HL-60/S4 treated with retinoic acid at 250 ng/mL for 4 days and 3 days (cell line): ENCODE measurements at regions not wholly inside any gene's neighbourhood (a gene's known extent, or its start where the extent isn't known, plus 50 kb on each side); places are given as distances from the start of the nearest gene placed in this dataset.

Source experiments
- in situ Hi-C: fragments of 300-500 bp; cut with MboI; formaldehyde crosslinking; loops from 2 replicates; pipeline ENCODE4 v1.7.0; 2022; ENCODE audit warnings: low sequenced_read_pairs

DNA sequence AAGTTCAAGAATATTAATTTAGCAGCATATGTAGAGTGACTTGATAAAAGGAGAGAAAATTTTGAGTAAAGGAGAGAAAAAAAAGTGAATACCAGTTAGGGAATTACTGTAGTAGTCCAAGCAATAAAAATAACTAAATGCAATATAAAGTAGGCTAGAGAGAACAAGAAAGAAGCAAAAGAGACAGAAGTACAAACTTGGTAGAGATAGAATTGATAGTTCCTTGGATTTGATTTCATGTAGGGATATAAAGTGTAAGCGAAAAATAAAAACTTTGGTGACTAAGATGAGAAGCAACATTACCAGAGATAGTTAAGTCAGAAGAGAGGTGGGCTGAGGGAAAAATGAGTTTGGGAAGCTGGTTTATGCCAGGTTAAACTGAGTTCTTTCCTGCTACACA, 252.4 kb downstream of the SEC23A start:
- in situ Hi-C loops = no loop called here

DNA sequence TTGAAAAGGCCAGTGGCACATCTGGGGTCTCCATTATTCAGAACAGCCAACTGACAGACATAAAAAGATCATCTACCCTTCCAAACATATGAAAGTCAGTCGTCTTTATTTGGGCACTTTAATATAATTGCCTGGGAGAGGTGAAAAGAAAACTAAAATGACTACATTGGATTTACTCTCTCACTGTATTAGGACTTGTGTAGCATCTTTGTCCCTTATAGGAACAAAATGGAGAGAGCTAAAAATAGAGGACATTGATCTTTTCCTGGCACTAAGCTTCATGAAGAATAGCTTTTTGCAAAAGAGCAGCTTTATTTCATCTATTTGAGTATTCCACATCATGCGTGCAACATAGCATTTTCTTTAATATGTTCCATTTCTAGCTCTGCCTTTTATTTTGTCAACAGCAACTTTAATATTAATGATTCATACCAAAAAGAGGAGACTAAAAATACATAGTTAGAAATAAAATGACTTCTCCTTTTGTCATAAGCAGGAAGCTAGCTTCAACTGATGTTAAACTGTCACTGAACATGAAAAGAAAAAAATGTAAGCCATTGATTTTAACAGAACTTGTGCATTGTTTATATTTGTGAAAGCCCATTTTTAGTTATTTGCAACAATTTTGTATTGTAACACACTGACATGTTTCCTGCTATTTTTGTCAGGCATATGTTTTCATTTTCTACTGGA, 254.6 kb downstream of the SEC23A start:
- in situ Hi-C loops = no loop called here

DNA sequence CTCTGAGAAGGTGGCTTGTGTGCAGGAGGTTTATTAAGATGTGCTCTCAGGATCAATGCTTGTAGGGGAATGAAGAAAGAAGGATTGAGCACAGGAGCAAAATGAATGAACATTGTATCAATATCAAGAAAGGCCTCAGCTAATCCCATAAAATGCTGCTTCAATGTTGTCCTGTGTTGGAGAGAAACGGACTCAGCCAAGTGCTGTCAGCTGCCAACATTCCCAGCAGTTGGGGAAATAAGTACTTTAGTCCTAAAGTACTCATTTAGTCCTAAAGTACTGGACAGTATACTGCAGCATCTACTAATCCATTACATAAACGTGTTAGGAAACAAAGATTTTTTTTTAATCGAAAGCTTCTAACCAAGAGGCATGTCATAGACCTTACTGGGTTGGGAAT, 255.9 kb downstream of the SEC23A start:
- in situ Hi-C loops = no loop called here

DNA sequence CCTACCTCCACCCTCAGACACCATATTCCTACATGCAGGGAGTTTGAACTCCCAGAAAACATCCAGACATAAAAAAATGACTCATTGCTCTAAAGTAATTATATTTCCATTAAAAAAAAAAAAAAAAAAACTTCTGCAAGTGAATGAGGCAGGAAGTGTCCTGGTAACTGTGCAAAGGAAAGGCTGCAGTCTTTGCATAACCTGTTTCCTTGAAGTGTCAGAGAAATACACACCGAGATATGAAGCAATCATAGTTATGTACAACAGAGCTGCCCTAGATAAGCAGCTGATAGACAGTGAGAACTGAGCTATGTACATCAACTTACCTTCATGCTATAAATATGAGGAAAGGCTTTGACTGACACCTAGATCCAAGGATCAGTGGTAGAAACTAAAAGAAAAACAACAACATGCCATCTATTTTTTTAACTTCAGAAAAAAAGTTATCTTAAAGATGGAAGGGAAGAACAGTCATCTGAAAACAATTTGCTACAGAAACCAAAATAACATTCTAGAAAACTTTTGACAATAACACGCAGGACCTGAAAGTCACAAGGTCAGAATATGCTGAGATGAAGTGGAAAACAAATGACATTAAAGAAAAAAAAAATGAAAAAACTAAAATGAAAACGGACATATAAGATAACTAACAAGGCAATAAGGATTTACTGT, 263.2 kb downstream of the SEC23A start:
- in situ Hi-C loops = no loop called here

DNA sequence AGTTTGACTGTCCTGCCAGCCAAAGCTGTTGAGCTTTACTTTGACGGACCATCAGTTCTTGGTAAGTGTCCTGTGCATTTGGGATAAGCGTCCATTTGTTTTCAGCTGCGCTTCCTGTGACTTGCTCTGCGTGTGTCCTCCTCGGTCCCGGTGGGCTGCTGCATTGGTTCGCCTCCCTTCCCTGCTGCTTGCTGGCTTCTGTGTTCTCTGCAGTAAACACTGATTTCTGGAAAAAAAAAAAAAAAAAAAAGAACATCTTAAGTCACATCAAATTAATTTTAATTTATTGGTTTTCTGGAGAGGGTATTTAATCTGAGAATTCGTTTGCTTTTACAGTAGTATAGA, 264.1 kb downstream of the SEC23A start:
- in situ Hi-C loops = no loop called here

DNA sequence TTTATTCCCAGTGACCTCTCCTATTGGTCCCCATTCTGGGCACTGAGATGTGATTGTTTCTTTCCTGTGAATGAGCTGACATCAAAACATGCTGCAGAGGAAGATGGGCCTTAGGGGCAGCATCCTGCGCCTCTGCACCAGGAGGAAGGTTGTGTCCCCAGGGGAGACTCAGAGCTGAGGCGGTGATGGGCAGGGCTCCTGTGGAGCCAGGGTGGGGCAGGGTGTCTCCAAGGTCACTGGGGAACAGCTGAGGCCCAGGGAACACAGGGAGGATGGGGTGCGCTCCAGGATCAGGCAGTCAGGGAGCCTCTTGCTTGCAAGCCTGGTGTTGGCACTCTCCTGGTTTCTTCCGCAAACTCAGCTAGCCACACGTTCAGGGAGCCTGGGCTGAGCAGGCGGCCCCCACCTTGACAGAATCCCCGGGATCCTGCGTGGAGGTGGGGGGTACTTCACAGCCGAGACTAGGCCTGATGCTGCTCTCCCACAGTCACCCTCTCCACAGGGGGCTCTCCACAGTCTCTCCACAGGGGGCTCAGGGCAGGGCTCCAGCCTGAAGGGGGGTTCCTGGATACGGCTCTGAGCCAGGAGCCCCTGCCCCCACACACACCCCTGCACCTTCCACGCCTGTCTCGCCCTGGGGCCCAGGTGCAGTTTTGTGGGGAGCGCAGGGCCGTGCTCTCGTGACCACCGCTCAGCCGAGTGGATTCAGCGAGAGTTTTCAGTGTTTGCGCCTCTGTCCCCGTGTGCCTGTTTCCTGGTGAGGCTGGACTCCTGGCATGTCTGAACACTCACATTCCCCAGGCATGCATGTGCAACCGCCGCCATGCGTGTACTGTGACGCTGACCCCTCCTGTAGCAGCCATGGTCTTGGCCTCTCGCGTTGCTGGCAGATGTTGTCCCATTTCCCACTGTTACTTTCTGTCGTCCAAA, 264.7 kb downstream of the SEC23A start:
- in situ Hi-C loops = no loop called here

DNA sequence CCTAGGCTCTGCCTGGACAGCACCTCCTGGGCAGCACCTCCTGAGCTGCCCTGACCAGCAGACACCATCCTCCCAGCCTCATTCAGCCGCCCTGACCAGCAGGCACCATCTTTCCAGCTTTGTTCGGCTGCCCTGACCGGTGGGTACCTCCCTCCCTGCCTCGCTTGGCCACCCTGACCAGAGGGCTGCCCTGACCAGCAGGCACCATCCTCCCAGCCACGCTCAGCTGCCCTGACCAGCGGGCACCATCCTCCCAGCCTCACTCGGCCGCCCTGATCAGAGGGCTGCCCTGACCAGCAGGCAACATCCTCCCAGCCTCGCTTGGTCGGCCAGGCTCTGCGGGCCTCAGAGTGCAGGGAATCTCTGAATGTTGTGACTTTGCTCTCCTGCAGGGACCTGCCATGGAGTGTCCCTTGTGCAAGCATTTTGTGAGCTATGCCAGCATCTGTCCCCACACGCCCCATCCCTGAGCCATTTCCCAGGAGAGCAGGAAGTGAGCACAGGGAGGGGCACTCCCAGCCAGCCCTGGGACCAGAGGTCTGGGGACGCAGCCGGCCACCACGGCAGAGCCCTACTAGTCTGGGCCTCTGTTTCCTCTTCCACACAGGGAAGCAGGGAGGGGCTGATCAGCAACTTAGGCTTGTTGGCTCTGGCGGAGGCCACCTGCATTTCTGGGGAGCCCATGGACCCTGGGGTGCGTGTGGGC, 265.5 kb downstream of the SEC23A start:
- in situ Hi-C loops = no loop called here

DNA sequence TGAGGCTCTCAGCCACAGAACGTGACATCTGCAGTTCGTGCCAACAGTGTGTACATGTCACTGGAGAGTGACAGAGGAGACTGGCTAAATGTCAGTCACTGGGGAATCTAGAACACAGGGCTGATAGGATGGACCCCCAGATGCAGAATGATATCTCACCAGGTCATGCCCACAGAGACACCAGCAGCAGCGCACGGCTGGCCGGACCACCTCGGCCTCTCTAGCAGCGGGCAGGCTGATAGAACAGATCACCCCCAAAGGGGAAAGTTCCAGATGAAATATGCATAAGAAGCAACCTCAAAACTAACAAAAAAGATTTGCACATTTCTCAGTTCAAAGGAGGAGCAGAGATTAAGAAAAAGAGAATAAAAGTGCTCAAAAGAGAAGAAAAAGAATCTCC, 266.5 kb downstream of the SEC23A start:
- in situ Hi-C loops = no loop called here

DNA sequence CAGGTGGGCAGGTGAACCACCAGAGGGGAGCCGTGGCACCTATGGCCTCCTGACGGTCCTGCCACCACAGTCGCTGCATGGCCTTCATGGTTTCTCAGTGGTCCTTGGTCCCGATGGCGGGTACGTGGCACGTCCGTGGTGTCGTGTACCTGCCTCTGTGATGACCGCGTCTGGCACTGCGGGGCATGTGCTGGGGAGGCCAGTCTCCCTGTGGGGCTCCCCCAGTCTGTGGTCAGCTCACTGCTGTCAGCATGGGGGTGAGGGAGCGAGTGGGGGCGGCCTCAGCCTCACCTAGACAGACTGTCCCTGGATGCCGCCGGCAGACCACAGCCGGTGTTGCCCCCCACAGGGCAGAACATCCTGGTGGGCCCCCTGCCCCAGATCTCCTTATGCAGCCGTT, 267.2 kb downstream of the SEC23A start:
- in situ Hi-C loops = no loop called here

DNA sequence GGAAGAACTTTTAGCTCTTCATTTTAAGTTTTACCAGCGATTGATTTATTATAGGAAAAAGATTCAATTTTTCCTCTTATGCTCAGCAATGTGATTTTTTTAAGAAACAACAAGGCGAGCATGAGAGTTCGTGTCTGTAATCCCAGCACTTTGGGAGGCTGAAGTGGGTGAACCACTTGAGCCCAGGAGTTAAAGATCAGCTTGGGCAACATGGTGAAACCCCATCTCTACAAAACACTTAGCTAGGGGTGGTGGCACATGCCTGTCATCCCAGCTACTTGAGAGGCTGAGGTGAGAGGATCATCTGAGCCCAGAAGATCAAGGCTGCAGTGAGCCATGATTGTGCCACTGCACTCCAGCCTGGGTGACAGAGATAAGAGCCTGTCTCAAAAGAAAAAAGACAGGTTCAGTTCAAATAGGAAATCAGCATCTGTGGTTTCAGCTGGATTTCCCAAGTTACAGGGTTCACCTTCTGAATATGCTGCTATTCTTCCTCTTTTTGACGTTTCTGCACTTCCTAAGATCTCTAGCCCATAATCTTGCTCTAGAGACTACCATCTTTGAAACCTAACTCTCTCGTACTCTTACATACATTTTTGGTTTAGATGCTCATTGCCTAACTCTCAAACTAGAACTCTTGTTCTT, 274.7 kb downstream of the SEC23A start:
- in situ Hi-C loops = no loop called here

DNA sequence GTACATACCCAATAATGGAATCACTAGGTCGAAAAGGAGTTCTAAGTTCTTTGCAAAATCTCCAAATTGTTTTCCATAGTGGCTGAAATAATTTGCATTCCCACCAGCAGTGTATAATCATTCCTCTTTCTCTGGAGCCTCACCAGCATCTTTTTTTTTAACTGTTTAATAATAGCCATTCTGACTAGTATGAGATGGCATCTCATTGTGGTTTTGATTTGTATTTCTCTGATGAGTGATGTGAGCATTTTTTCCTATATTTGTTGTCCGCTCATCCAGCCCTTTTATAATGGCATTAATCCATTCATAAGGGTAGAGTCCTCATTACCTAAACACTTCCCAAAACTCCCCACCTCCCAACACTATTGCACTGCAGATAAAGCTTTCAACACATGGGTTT, 278.3 kb downstream of the SEC23A start:
- in situ Hi-C loops = no loop called here

DNA sequence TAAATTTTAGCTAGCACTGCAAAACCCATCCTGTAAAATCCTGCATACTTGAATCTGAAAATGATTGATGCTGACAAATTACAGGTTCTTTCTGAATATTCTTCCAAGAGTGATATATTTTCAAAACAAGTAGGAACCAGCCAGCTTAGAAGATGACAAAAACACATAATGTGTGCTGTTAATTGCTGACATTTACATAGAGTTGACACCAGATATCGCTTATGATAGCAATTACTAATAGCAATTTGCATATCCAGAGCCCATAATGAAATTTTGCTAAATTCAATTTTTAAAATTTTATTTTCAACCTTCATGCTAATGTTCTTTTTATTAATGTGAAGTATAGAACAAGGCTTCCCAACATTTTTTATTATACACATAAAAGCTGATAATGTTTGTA, 284.5 kb downstream of the SEC23A start:
- in situ Hi-C loops = no loop called here

DNA sequence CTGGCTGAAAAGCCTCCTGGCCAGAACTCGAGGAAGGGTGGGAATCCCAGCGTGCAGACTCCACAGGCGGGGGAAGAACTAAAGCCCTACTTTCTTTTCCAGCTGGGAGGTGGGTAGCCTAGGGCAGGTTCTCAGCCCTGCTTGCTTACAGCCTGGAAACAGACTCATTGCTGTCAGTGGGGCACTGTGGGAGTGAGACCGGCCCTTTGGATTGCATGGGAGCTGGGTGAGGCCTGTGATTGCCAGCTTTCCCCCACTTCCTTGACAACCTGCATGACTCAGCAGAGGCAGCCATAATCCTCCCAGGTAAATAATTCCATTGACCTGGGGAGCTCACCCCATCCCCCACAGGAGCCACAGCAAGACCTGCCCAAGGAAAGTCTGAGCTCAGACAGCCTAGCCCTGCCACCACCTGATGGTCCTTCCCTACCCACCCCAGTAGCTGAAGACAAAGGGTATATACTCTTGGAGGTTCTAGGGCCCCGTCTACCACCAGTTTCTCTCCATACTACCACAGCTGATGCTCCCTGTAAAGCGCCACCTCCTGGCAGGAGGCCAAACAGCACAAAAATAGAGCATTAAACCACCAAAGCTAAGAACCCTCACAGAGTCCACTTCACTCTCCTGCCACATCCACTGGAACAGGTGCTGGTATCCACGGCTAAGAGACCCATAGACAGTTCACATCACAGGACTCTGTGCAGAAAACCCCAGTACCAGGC, 294.1 kb downstream of the SEC23A start:
- in situ Hi-C loops = no loop called here

DNA sequence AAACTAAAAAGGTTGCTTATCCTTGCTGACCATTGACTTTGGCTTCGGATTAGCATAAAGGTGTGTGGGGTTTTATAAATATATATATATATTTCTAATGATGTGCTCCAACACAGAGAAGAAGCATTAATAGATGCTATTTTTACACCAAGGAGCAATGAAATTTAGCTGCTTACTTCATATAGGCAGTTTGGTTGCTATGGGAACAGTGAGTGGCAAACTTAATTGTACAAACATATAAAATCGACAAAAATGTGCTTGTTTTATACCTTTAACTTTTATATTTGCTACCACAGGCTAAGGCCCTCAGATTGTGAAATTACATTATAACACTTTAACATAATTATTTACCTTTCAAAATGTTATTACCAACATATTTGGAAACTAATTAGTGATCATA, 303.4 kb downstream of the SEC23A start:
- in situ Hi-C loops = no loop called here

DNA sequence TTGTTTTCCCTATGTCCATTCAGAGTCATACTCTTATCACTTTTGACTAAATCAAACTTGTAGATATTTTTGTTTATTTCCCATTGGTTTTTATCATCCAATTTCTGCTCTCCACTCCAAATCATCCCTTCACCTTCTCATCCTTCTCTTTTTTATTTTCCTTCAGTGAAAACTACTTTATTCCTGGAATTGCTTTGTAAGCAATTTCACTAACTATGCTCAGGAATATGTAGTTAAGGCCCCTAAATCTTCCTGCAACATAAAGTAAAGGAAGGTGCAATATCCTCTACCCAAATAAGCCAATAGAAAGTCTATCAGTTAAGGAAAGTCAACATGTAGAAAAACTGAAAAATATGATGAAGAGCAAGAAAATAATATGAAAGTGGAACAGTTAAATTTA, 308.4 kb downstream of the SEC23A start:
- in situ Hi-C loops = no loop called here

DNA sequence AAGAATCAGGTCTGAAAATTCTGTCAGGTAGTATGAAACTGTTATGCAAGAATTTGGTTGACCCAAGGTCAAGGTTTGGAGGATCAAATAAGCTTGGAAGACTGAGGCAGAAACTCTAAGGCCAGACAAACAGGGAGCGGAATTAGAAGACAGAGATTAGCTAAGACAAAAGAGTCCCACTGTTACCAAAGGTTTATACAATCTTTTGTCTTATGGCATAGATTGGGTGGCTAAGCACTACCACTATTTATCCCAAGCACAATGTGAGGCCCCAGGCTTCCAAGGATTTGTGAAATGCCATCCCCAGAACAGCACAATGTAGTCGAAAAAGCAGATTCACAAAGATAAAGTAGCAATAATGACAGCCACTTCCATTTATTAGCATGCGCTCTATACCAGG, 311.2 kb downstream of the SEC23A start:
- in situ Hi-C loops = no loop called here

DNA sequence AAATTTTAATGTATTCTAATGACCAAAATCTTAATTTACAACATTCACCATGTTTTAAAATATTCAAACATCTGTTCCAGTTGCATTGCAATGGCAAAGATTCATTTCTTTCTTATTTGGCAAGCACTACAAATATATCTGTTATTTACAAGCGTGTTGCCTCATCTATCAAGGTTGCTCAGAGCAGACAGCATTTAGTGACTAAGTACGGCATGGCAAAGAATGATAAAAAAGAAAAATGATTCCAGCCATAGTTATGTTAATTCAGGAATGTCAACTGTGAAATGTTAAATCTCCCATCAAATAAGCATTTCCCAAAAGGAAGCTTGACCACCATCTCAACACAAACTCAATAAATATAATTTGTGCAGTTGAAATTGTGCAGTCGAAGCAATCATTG, 312.1 kb downstream of the SEC23A start:
- in situ Hi-C loops = no loop called here

DNA sequence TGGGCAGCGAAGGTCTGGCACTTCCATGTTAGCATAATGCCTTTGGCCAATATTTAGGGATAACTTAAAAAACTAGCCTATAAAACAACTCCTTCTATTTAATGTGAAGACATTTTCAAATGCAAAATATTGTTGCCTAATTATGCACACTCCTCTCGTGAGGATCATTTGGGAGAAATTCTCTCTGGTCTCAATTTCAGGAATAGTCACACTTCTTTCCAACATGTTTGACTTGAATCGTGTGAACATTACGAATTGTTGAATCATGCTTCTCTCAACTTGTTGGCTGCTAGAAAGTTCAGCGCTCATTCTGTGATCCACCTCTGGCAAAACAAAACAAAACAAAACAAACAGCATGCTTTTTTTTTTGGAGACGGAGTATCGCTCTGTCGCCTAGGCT, 313.2 kb downstream of the SEC23A start:
- in situ Hi-C loops = no loop called here

DNA sequence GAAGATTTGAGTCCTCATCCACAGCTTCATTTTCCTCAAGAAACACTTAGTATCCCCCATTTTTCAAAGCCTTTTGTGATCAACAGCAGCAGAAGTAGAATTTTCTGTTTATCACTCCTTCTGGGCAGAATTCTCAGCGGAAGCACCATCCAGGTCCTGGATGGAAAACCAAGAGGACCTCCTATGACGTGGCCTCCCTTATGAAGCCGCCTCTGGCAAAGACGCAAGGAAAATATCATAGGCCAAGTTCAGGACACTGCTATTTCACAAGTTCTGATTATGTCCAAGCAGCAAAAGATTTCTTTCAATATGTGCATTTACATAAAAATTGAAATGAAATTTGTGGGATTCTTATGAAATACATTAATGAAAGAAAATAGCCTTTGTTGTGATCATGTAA, 315.0 kb downstream of the SEC23A start:
- in situ Hi-C loops = no loop called here

DNA sequence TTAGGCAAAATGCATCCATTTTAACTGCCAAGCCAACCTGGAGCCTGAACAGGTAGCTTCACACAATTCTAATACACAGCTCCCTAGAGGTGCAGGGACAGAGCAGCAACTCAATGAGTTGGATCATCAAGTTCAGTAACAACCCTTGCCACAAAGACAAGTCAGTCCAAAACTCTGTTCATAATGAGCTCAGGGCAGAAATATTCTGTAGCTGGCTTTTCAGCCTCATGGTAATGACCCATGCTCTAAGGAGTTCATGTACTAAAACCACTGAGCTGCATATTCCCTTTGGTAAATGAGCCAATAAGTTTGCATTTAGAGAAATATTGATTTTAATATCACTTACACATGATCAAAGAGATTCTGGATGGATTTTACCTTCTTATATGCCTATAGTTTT, 316.1 kb downstream of the SEC23A start:
- in situ Hi-C loops = no loop called here
